SK-N-SH (cell line): ENCODE measurements at regions not wholly inside any gene's neighbourhood (a gene's known extent, or its start where the extent isn't known, plus 50 kb on each side); places are given as distances from the start of the nearest gene placed in this dataset.
"Not testable (repeated sequence)": the region's sequence is repeated elsewhere in the genome, so short reads cannot be mapped to it uniquely, and the experiment has no call there.

ENCODE experiments used
- CTCF ChIA-PET: fragments of 300-600, 350-600 bp; formaldehyde crosslinking; extraction: SDS; loops from one replicate; lab custom pipeline; 2021; lab: Yijun Ruan, JAX
- POLR2A ChIA-PET: fragments of 350-600 bp; sonication (Branson Sonifier 250); formaldehyde crosslinking; extraction: SDS; loops from one replicate; lab custom pipeline; 2020; ENCODE audit warnings: antibody characterized with exemption, inconsistent platforms; lab: Yijun Ruan, JAX
- DNase-seq: peaks from one replicate; pipeline ENCODE4 v3.0.0; 2012
- H2AFZ ChIP-seq: fragments of 200-600 bp; sonication (generic); 2 replicates; pipeline ENCODE4 v1.8.1; 2016; ENCODE audit warnings: antibody characterized with exemption, mild to moderate bottlenecking, low read depth
- H3F3A ChIP-seq: fragments of 200-600 bp; sonication (generic); replicated peaks from 2 replicates; pipeline ENCODE3; 2016; ENCODE audit warnings: antibody characterized with exemption, mild to moderate bottlenecking; ENCODE audit not compliant: insufficient read depth
- H3K27ac ChIP-seq, 2 experiments: fragments of 200-500 bp in 1 of 2; fragments of 200-600 bp in 1 of 2; sonication (Bioruptor generic) in 1 of 2; sonication (generic), shearing (Covaris generic) in 1 of 2; 2 replicates each; pipeline versions ENCODE4 v1.5.1 to v1.6.1; 2014 to 2016; ENCODE audit warnings: low read depth in 2 of 2, inconsistent platforms in 1 of 2, low read length in 1 of 2, mild to moderate bottlenecking in 1 of 2, mixed read lengths in 1 of 2
- H3K27me3 ChIP-seq: fragments of 200-600 bp; sonication (generic), shearing (Covaris generic); 2 replicates; pipeline ENCODE4 v1.6.1; 2016; ENCODE audit warnings: mixed run types; ENCODE audit not compliant: insufficient read depth
- H3K36me3 ChIP-seq, 2 experiments: fragments of 200-500 bp in 1 of 2; fragments of 200-600 bp in 1 of 2; sonication (Bioruptor generic) in 1 of 2; sonication (generic) in 1 of 2; replicated peaks in 1 of 2; 2 replicates each; pipeline versions ENCODE3 to v1.5.1; 2014 to 2016; ENCODE audit warnings: low read length in 1 of 2, mild to moderate bottlenecking in 1 of 2; ENCODE audit not compliant: insufficient read depth in 2 of 2, control insufficient read depth in 1 of 2
- H3K4me1 ChIP-seq, 2 experiments: fragments of 200-500 bp in 1 of 2; fragments of 200-600 bp in 1 of 2; sonication (Bioruptor generic) in 1 of 2; sonication (generic), shearing (Covaris generic) in 1 of 2; 2 replicates each; pipeline versions ENCODE4 v1.5.1 to v1.6.1; 2014 to 2016; ENCODE audit warnings: low read depth in 1 of 2, low read length in 1 of 2, mixed run types in 1 of 2; ENCODE audit not compliant: insufficient read depth in 2 of 2, control insufficient read depth in 1 of 2
- H3K4me2 ChIP-seq: fragments of 200-600 bp; sonication (generic), shearing (Covaris generic); 2 replicates; pipeline ENCODE4 v1.6.1; 2017; ENCODE audit warnings: mixed run types
- H3K4me3 ChIP-seq, 2 experiments: fragments of 200-500 bp in 1 of 2; fragments of 200-600 bp in 1 of 2; sonication (Bioruptor generic) in 1 of 2; sonication (generic), shearing (Covaris generic) in 1 of 2; 2 replicates each; pipeline versions ENCODE4 v1.5.1 to v1.8.1; 2014 to 2016; ENCODE audit warnings: low read depth in 2 of 2, inconsistent platforms in 1 of 2, low read length in 1 of 2, mild to moderate bottlenecking in 1 of 2, mixed read lengths in 1 of 2, moderate library complexity in 1 of 2
- H3K79me2 ChIP-seq: fragments of 200-600 bp; sonication (generic); 2 replicates; pipeline ENCODE4 v1.8.1; 2017; ENCODE audit warnings: mild to moderate bottlenecking; ENCODE audit not compliant: insufficient read depth
- H3K9ac ChIP-seq: fragments of 200-600 bp; sonication (generic); 2 replicates; pipeline ENCODE4 v1.6.1; 2017; ENCODE audit warnings: mixed run types
- H3K9me2 ChIP-seq: fragments of 200-600 bp; sonication (generic); 2 replicates; pipeline ENCODE4 v1.6.1; 2017; ENCODE audit warnings: mixed run types
- H3K9me3 ChIP-seq: fragments of 200-600 bp; sonication (generic); 2 replicates; pipeline ENCODE4 v1.6.1; 2017; ENCODE audit warnings: mixed run types, mild to moderate bottlenecking, moderate library complexity
- H4K20me1 ChIP-seq: fragments of 200-600 bp; sonication (generic); 2 replicates; pipeline ENCODE4 v1.6.1; 2017; ENCODE audit warnings: mild to moderate bottlenecking, mixed run types; ENCODE audit not compliant: insufficient read depth
- CTCF ChIP-seq: fragments of 200-600 bp; sonication (generic); IDR thresholded peaks from 2 replicates; pipeline ENCODE4 v1.6.1; 2017; ENCODE audit warnings: antibody characterized with exemption, mild to moderate bottlenecking, moderate library complexity
- GATA2 ChIP-seq: sonication (generic); formaldehyde crosslinking; IDR thresholded peaks from 2 replicates; pipeline ENCODE4 v1.5.0; 2020; ENCODE audit warnings: mild to moderate bottlenecking, missing genetic modification reagents
- MAX ChIP-seq: IDR thresholded peaks from 2 replicates; pipeline ENCODE4 v1.4.0; 2012; ENCODE audit warnings: low read depth
- NFIC ChIP-seq: IDR thresholded peaks from 2 replicates; pipeline ENCODE4 v1.4.0; 2012; ENCODE audit warnings: borderline replicate concordance
- RAD21 ChIP-seq: IDR thresholded peaks from 2 replicates; pipeline ENCODE4 v1.6.1; 2012; ENCODE audit warnings: mild to moderate bottlenecking, low read length
- RFX5 ChIP-seq: IDR thresholded peaks from 2 replicates; pipeline ENCODE4 v1.6.1; 2012; ENCODE audit warnings: mild to moderate bottlenecking, improper control_type of control experiment, low read length
- SMC3 ChIP-seq: IDR thresholded peaks from 2 replicates; pipeline ENCODE4 v1.6.1; 2012; ENCODE audit warnings: low read depth, low read length, improper control_type of control experiment
- USF1 ChIP-seq: IDR thresholded peaks from 2 replicates; pipeline ENCODE4 v1.4.0; 2012; ENCODE audit warnings: low read depth, borderline replicate concordance
- ZBTB33 ChIP-seq: IDR thresholded peaks from 2 replicates; pipeline ENCODE4 v1.4.0; 2012; ENCODE audit warnings: low read depth, borderline replicate concordance
- WGBS: methylation state at CpG from one replicate; pipeline ENCODE4 v1.1.6; 2017; ENCODE audit warnings: low lambda C conversion rate; 5-methylcytosine and 5-hydroxymethylcytosine counted together

GRCh38 chr5:36505021-36505420, 101.4 kb upstream of the SLC1A3 start (continued):
- TF ChIP-seq CTCF (no peak), RFX5 (no peak)

- Histone ChIP-seq H2AFZ (no peak overlapping the region), H3K4me3 (no peak overlapping the region; a peak in 1 of 4 replicates), H3F3A (no peaks in the 10 kb centered on the region), H3K9me2 (no peaks in the 10 kb centered on the region), H3K79me2 (no peaks in the 10 kb centered on the region), H3K9me3 (no peaks in the 10 kb centered on the region), H3K4me2 (no peak overlapping the region), H3K27me3 (peaks cover 6% of the 10 kb centered on the region; the same call in 1 of the 2 replicates), H4K20me1 (no peaks in the 10 kb centered on the region), H3K9ac (no peak overlapping the region), H3K4me1 (no peaks in the 10 kb centered on the region), H3K27ac (no peak overlapping the region), H3K36me3 (no peaks in the 10 kb centered on the region)
- CTCF ChIA-PET = interaction anchor here (0.7 to 6.4 kb wide), 16 partner anchors 10 to 576 kb away, joined by 3 to 73 read pairs (median 3); no protein-coding TSS in a partner anchor
- 34% methylated on average over 6 of the region's 6 CpGs for WGBS
- TF ChIP-seq GATA2 (CRISPR knock-in tag) = no peak
- peak; percentile 73 for TF ChIP-seq RAD21
- no peak for TF ChIP-seq ZBTB33
- TF ChIP-seq CTCF = peak; percentile 90
- no peak for TF ChIP-seq MAX
- no peak for TF ChIP-seq USF1
- peak; percentile 90 for TF ChIP-seq SMC3
- no peak for TF ChIP-seq NFIC
- POLR2A ChIA-PET = no interaction called here
- DNase-seq = peak; percentile 62
These were observed 99.0 kb upstream of the SLC1A3 start for GRCh38 chr5:36507332-36507952.

- H3K36me3 ChIP-seq, POLR2A ChIA-PET, H3K4me2 ChIP-seq, H3K27ac ChIP-seq, DNase-seq, H3F3A ChIP-seq, H4K20me1 ChIP-seq, H3K9ac ChIP-seq, H3K4me3 ChIP-seq, H3K79me2 ChIP-seq, H2AFZ ChIP-seq, H3K9me3 ChIP-seq, H3K4me1 ChIP-seq, H3K9me2 ChIP-seq, H3K27me3 ChIP-seq: not testable (repeated sequence)
- WGBS = 2% methylated on average over 4 of the region's 5 CpGs
- CTCF ChIA-PET = interaction anchor here (0.9 to 6.4 kb wide), 10 partner anchors 12 to 204 kb away, joined by 3 to 73 read pairs (median 5); no protein-coding TSS in a partner anchor
These were observed 98.1 kb upstream of the SLC1A3 start for GRCh38 chr5:36508331-36508730.

- POLR2A ChIA-PET, H2AFZ ChIP-seq: not testable (repeated sequence)
These were observed 92.8 kb upstream of the SLC1A3 start for GRCh38 chr5:36513647-36514046.

More at GRCh38 chr5:36513647-36514046, 92.8 kb upstream of the SLC1A3 start:
- CTCF ChIA-PET, H3K79me2 ChIP-seq, H3F3A ChIP-seq, H4K20me1 ChIP-seq, H3K9ac ChIP-seq, H3K9me2 ChIP-seq, H3K4me2 ChIP-seq, H3K9me3 ChIP-seq, H3K27ac ChIP-seq, H3K27me3 ChIP-seq, DNase-seq, H3K4me1 ChIP-seq, H3K36me3 ChIP-seq, H3K4me3 ChIP-seq: not testable (repeated sequence)
- WGBS = 0% methylated on average over 3 of the region's 3 CpGs
